Inferior parietal cortex (tissue), 1 donor: ENCODE measurements at regions not wholly inside any gene's neighbourhood (a gene's known extent, or its start where the extent isn't known, plus 50 kb on each side); places are given as distances from the start of the nearest gene placed in this dataset.

ENCODE experiments used
- DNase-seq: peaks from one replicate; pipeline ENCODE4 v3.0.0-alpha.2; 2016; ENCODE audit errors: extremely low spot score

DNA sequence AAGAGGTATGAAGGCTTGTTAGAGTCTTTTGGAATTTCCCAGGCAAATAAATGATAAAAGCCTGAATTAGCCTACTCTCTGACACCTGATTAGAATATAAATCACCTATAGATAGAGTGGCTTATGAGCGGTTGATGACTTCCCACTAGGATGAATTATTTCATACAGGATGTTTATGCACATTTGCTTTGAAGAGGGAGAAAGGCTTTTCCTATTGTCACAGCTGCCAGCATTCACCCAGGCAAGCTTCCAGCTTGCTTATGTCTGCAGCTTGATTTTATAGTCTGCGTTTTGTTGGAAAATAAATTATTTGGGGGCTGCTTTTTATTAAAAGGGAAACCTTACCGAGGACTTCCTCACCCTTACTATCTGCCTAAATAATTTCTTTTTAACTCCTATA lies 51.3 kb upstream of the EIF2S2 start:
- DNase-seq: no peak

DNA sequence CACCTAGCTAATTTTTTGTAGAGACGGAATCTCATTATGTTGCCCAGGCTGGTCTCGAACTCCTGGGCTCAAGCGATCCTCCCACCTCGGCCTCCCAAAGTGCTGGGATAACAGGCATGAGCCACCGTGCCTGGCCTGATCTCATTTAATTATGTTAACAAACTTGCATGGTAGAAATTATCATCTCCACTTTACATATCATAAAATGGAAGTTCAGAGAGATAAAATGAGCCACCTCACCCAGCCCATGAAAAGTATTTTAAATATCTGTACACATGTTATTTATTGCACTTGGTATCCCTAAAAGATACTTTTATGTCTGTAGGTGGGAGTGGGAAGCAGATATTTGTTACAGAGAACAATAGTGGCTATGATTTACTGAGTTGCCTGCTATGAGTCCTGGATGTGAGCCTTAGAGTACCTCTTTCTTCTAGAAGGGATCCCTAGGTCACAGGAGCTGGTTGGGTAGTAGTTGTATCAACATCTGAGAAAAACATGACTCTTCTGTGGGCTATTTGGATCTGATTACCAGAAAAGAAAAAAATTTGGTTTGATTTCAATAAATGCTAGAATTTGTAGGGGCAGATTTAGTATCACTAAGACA lies 52.4 kb upstream of the EIF2S2 start:
- no peak for DNase-seq

DNA sequence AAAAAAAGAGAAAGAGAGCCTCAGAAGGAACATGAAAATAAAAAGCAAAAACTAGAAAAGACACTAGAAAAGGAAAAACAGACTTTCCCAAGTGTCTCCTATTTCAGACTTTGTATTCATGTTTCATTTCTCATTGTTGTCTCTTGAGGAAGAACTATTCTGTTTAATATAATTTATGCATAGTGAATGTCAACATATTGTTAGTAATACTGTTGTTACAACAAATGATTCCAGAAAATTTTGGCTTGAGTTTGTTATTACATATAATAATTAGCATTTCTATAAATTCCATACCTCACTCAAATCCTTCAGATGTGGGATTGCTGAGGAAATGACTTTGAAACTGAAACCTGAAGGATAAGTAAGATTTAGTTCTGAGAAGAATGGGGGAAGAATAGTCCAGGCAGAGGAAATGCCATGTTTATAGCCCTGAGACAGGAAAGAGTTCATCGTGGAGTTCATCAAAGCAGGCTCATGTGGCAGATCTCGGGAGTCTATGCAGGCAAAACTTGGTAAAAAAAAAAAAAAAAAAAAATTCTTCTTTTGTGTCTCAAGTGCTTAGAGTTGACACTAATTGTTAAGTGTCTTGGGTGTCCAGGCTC lies 53.1 kb upstream of the EIF2S2 start:
- no peak for DNase-seq

DNA sequence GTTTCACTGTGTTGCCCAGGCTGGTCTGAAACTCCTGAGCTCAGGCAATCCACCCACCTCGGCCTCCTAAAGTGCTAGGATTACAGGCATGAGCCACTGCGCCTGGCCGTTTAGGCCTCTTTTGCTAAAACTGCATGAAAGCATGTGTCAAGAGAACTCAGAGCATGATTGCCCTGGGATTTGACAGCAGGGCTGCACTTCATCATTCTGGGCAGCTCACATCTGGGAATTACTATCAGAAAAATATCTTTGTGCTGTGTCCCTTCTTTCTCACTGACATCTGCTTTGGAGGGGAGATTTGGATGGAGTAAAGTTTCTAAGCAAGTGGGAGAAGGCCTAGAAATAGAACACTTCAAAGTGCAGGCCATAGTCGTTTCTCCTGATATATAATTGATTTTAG lies 59.6 kb upstream of the EIF2S2 start:
- DNase-seq: no peak

DNA sequence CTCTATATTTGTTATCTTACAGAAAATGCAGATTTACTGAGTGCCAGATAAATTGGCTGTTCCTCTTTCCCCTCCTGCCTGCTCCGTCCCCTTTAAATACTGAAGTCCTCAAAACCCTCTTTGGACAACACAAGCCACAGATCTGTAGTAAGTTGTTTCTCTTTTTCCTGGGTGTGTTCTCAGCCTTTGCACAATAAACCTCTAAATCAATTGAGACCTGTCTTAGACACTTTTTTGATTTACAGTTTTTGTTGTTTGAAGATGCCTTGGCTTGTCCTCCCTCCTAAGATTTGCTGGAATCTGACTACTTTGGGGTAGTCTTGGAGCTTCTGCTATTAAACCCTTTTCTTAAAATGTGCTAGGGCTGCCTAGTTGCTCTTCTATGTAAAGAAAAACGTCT lies 60.9 kb upstream of the EIF2S2 start:
- DNase-seq: no peak

DNA sequence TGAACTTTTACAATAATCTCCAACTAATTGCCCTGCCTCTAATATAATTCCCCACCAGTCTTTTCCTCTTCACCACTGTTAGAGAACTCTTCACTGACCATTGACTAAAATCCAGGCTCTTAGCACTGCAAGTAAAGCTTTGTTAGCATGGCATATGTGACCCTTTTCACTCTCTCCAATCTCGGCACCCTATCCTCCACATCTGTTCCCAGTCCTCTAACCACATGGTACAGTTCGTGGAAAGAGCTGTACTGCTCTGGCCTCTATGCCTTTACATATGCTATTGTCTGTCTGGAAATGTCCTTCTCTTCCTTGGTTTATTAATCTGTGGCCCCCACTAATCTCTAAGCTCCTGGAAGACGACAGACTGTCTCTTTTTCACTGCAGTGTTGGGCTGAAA lies 63.0 kb upstream of the EIF2S2 start:
- no peak for DNase-seq

DNA sequence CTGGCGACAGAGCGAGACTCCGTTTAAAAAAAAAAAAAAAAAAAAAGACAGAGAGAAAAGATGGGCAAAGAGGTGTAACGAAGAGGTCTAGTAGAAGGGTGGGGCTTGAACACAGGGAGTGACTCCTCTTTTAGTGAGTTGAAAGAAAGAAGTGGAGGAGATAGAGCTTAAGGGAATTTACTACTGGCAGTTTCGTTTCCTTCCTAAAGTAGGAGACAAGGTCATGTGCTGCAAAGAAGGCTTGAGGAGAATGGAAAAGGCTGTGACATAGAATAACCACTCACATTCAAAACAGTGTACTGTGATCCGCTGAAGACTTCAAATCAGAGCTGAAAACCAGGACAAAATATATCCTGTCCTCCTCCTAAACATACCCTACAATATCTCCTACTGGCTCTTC lies 63.8 kb upstream of the EIF2S2 start:
- no peak for DNase-seq

DNA sequence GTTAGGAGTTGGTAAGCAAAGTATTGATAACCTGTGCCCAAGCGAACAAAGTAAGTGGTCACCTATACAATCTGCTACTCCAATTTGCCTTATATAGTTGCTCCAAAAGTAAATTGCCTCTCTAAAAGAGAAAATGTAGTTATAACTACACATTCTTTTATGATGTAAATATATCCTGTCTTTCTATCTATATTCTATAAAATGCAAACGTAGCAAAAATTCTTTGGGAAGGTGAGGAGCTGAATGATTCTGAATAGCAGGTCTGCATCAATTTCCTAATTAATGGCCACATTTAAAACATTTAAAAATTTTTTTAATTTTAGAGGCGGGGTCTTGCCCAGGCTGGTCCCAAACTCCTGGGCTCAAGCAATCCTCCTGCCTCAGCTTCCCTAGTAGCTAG lies 64.2 kb upstream of the ASIP start:
- DNase-seq: no peak

DNA sequence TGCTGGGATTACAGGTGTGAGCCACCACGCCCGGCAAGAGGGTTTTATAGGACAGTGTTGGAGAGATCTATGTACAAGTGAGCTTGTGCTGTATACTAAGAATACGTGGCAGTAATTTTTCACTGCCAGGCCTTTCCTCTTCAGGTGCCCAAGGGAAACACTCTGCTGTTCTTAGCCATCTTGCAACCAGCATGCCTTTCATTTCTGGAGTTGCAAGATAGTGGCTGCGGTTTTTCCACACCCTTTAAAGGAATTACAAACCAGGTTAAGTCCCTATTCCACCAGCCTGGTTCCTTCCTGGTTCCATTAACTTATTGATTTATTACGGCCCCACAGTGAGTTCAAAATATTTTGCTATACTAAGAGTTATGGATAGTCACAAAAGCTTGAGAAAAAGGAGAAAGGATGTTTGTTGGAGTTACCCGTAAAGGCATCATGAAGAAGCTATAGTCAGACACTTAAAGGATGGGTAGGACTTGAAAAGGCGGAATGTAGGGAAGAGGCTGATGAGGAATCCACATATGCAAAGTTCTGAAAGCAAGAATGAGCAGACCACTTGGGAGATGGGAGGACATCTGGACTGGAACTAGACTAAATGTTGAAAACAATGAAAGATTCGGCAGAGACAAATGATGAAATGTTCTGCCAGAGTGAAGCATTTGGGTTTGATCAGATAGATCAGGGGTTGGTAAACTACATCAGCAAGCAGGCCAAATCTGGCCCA lies 61.4 kb upstream of the ASIP start:
- DNase-seq: no peak

DNA sequence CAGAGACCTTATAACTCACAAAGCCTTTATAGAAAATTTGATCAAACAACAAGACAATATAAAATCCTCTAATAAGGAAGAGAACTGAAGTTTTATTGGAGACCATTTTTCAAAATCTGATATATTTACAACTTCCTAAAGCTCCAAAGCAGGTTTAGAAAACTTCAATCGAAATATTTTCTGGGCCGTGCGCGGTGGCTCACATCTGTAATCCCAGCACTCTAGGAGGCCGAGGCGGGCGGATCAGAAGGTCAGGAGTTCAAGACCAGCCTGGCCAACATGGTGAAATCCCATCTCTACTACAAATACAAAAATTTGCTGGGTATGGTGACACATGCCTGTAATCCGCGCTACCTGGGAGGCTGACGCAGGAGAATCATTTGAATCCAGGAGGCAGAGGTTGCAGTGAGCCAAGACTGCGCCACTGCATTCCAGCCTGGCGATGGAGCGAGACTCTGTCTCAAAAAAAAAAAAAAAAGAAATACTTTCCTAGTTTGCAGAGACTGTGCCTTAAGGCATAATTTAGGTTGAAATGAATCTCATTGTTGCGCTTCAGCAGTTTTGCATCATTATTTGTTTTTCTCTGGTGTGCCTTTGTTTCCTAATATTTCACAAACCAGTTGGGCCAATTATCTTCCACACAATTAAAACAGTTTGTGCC lies 60.6 kb upstream of the ASIP start:
- DNase-seq: no peak

DNA sequence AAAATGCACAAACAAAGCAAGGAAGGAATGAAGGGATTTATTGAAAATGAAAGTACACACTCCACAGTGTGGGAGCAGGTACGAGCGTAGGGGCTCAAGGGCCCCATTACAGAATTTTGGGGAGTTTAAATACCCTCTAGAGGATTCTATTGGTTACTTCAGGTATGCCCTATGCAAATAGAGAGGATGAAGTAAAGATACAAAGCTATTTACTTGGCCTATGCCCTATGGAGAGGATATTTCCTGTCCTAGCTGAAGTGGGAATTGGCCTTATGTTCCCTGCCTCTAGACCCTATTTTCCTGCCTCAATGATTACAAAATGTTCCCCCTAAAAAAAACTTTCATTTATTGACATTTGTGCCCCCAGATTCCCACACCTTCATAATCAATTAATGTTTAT lies 59.7 kb upstream of the ASIP start:
- no peak for DNase-seq

DNA sequence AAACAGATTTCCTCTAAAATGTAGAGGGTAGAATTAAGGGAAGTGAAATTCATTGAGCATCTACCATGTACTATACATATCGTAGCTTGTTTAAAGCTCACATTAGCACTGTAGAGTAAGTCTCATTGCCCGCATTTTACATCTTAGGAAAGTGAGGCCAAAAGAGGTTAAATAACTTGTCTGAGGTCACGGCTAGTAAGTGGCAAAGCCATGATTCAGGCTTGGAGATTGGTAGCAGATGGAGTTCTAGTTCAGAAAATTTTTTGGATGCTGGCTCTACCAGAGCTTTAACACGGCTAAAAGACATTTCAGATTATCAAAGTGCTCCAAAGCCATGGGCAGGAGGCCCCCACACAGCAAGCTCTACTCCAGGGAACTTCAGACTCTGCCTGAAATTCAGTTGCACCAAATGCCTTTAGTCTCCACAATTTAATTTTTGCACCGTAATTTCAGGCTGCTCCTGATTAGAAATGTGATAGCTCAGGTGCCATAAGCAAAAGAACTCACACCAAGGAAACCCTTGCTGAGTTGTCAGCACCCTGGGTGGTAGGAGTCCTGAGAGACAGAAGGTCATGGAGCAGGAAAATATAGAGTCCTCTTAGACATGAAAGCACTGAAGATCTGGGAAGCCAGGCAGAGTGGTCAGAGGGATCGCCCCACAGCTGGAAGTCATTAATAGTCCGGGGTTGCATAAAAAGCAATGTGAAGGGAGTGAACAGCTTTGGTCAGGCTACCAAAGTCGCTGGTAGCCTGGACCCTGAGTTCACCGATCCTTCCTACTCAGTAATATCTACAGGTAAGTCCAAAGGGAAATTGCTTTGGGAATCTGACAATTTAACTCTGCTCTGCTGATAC lies 55.2 kb upstream of the ASIP start:
- DNase-seq: no peak

DNA sequence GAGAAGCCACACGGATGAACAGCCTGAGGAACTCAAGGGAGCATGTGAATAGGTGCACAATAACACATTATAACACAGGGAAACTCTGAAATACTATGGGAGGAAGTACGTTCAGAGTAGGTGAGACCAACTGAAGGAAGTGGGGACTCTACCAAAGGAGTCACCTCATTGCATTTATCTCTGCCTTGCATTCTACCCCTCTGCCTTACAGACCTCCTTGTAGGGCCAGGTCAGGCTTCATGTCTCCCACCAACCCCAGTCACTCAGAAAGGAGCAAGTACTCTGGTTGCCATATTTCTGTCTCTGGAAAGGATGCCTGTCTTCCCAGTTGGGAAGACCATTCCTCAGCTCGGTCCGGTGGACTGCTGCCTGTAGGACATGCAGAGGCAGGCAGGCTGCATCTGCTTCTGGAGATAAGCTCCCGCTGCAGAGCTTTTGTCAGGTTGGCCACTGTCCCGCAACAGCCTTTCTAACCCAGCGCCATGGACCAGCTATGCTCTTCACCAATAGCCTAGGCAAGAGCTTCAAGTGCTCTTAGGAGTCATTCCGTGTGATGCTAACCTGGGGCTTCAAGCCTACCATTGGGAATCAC lies 51.6 kb upstream of the ASIP start:
- no peak for DNase-seq

DNA sequence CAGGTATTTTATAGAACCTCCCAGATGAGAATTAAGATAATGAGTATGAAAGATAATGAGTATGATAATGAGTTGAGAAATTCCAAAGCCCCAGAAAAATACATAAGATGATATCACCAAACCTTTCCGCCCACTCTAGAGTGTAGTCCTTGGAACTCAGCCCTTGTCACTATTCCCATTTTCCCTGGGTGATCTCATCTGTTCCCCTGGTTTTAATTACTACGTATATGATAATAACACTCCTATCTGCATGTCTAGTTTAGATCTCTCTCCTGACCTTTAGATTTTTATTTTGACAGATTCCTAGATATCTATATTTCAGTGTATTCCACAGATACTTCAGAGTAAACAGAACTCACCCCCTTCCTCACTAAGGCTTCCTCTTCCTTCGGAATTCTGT lies 51.0 kb upstream of the ASIP start:
- DNase-seq: no peak

DNA sequence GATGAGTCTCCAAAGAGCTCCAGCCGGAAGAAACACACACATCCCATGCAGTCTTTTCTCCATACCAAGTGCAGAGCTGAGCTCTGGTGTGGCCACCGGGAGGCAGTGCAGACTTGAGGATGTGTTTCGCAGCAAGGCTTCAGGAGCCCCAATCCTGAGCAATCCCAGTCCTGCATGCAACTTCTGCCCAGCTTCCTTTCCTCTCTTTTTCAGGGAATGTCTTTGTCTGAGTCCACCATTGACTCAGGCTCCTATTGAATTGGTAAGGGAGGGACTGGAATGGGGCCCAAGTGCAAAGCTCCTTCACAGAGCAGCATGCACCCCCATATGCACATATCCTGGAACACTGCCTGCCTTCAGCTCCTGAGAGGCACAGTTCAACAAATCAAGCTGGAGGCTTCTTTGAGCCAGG lies 50.5 kb upstream of the ASIP start:
- DNase-seq: peak; percentile 80
